ENCODE measurements at regions not wholly inside any gene's neighbourhood (a gene's known extent, or its start where the extent isn't known, plus 50 kb on each side); places are given as distances from the start of the nearest gene placed in this dataset.

GRCh38 chr13:109431217-109431616 is 355.2 kb downstream of the IRS2 start:
- no peak for TF ChIP-seq TCF4 (CRISPR knock-in tag; IDR thresholded peaks at IDR 0.05; ENCODE audit: borderline replicate concordance)
- no peak for TF ChIP-seq PPARA (CRISPR knock-in tag; IDR thresholded peaks at IDR 0.05; ENCODE audit: borderline replicate concordance)
- no peak for TF ChIP-seq OSR1 (CRISPR knock-in tag; IDR thresholded peaks at IDR 0.05)
- no peak for TF ChIP-seq CSDC2 (CRISPR knock-in tag; IDR thresholded peaks at IDR 0.05)
- no peak for TF ChIP-seq SNAI2 (CRISPR knock-in tag; IDR thresholded peaks at IDR 0.05)
- TF ChIP-seq ESRRG (CRISPR knock-in tag; IDR thresholded peaks at IDR 0.05), result no peak
- TF ChIP-seq RARB (CRISPR knock-in tag; IDR thresholded peaks at IDR 0.05), result no peak
- no peak for TF ChIP-seq CSRNP3 (CRISPR knock-in tag; IDR thresholded peaks at IDR 0.05)
- TF ChIP-seq ISL1 (CRISPR knock-in tag; IDR thresholded peaks at IDR 0.05), result no peak
- TF ChIP-seq ZNF8 (CRISPR knock-in tag; IDR thresholded peaks at IDR 0.05), result no peak
- no peak for ATAC-seq

GRCh38 chr13:109428146-109428545 is 358.2 kb downstream of the IRS2 start:
- ATAC-seq, result no peak
- TF ChIP-seq GLIS3 (CRISPR knock-in tag; IDR thresholded peaks at IDR 0.05) (no peak), ZNF70 (CRISPR knock-in tag; IDR thresholded peaks at IDR 0.05) (no peak), ZNF565 (CRISPR knock-in tag; conservative IDR thresholded peaks at IDR 0.05; ENCODE audit: low read depth) (no peak), ARNTL (CRISPR knock-in tag; IDR thresholded peaks at IDR 0.05; ENCODE audit: borderline replicate concordance, low read depth) (no peak), BACH2 (CRISPR knock-in tag; IDR thresholded peaks at IDR 0.05; ENCODE audit: borderline replicate concordance) (no peak), CSDC2 (CRISPR knock-in tag; IDR thresholded peaks at IDR 0.05) (no peak), ISL1 (CRISPR knock-in tag; IDR thresholded peaks at IDR 0.05) (no peak), PPARA (CRISPR knock-in tag; IDR thresholded peaks at IDR 0.05; ENCODE audit: borderline replicate concordance) (no peak), ZNF8 (CRISPR knock-in tag; IDR thresholded peaks at IDR 0.05) (no peak), ESRRG (CRISPR knock-in tag; IDR thresholded peaks at IDR 0.05) (no peak), CREB5 (CRISPR knock-in tag; IDR thresholded peaks at IDR 0.05; ENCODE audit: low read depth) (no peak)

GRCh38 chr13:109427695-109428094 is 358.7 kb downstream of the IRS2 start:
- ATAC-seq, result no peak
- TF ChIP-seq ZNF565 (CRISPR knock-in tag; conservative IDR thresholded peaks at IDR 0.05; ENCODE audit: low read depth), result no peak
- TF ChIP-seq ARNTL (CRISPR knock-in tag; IDR thresholded peaks at IDR 0.05; ENCODE audit: borderline replicate concordance, low read depth), result no peak
- TF ChIP-seq TSHZ2 (CRISPR knock-in tag; IDR thresholded peaks at IDR 0.05), result no peak
- no peak for TF ChIP-seq ESRRG (CRISPR knock-in tag; IDR thresholded peaks at IDR 0.05)
- TF ChIP-seq ZFP30 (CRISPR knock-in tag; IDR thresholded peaks at IDR 0.05), result no peak
- no peak for TF ChIP-seq PPARA (CRISPR knock-in tag; IDR thresholded peaks at IDR 0.05; ENCODE audit: borderline replicate concordance)
- TF ChIP-seq CSRNP3 (CRISPR knock-in tag; IDR thresholded peaks at IDR 0.05), result no peak
- TF ChIP-seq OSR1 (CRISPR knock-in tag; IDR thresholded peaks at IDR 0.05), result no peak

- ATAC-seq, result no peak
- TF ChIP-seq PPARA (CRISPR knock-in tag; IDR thresholded peaks at IDR 0.05; ENCODE audit: borderline replicate concordance), result no peak
- no peak for TF ChIP-seq ZC3H10 (CRISPR knock-in tag; IDR thresholded peaks at IDR 0.05)
- TF ChIP-seq TOX (CRISPR knock-in tag; IDR thresholded peaks at IDR 0.05; ENCODE audit: borderline replicate concordance), result no peak
- no peak for TF ChIP-seq SNAI2 (CRISPR knock-in tag; IDR thresholded peaks at IDR 0.05)
- TF ChIP-seq ZNF8 (CRISPR knock-in tag; IDR thresholded peaks at IDR 0.05), result no peak
- no peak for TF ChIP-seq TSHZ2 (CRISPR knock-in tag; IDR thresholded peaks at IDR 0.05)
- TF ChIP-seq GLIS3 (CRISPR knock-in tag; IDR thresholded peaks at IDR 0.05), result no peak
- TF ChIP-seq POU6F1 (CRISPR knock-in tag; IDR thresholded peaks at IDR 0.05; ENCODE audit: borderline replicate concordance, low read depth), result no peak
- no peak for TF ChIP-seq PATZ1 (CRISPR knock-in tag; IDR thresholded peaks at IDR 0.05; ENCODE audit: borderline replicate concordance)
Measured at GRCh38 chr13:109427148-109427547, 359.2 kb downstream of the IRS2 start.
